ENCODE measurements at regions not wholly inside any gene's neighbourhood (a gene's known extent, or its start where the extent isn't known, plus 50 kb on each side); places are given as distances from the start of the nearest gene placed in this dataset.

DNA sequence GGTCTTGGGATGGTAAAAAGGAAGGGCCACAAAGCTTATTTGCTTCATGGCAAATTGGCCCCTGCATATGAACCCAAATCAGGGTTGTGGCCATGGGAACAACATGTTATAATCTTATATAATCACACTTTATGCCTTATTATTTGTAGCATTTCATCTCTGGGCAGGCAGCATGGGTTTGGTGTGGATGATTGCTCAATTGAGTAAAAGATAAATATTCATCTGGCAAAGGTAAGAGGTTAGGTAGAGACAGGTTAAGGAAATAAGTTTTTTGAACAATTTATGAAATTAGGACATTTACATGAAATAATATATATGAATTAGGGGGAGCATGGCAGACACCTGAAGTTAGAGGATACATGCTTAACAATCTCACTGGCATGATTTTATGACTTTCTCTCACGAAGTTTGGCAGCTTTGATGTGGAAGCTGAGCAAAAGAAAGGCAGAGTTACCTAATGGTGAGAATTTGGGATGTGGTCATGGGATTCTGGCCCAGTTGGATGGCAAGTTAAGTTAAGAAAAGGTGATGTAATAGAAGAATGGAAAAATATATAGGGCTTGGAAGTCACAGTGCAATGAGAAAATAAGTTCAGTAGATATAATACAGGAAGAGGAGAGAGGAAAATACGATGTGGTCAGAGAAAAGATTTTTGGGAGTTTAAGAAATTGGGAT is 88.1 kb upstream of the FAM3C start:
- no peaks in the 10 kb centered on the region for H3K9me3 ChIP-seq (replicated peaks; ENCODE audit: low read length)
- no peaks in the 10 kb centered on the region for H3K36me3 ChIP-seq (ENCODE audit: insufficient read depth, low read length)
- no peak overlapping the region for H3K4me3 ChIP-seq (ENCODE audit: low read length)
- peaks cover 13% of the 10 kb centered on the region for H3K4me1 ChIP-seq (ENCODE audit: control insufficient read depth, insufficient read depth, low read length)
- H3K27me3 ChIP-seq (ENCODE audit: control insufficient read depth, insufficient read depth, low read length): no peaks in the 10 kb centered on the region
- H3K4me2 ChIP-seq (ENCODE audit: low read length): no peak overlapping the region
- no peak overlapping the region for H3K9ac ChIP-seq (ENCODE audit: low read depth, low read length)

DNA sequence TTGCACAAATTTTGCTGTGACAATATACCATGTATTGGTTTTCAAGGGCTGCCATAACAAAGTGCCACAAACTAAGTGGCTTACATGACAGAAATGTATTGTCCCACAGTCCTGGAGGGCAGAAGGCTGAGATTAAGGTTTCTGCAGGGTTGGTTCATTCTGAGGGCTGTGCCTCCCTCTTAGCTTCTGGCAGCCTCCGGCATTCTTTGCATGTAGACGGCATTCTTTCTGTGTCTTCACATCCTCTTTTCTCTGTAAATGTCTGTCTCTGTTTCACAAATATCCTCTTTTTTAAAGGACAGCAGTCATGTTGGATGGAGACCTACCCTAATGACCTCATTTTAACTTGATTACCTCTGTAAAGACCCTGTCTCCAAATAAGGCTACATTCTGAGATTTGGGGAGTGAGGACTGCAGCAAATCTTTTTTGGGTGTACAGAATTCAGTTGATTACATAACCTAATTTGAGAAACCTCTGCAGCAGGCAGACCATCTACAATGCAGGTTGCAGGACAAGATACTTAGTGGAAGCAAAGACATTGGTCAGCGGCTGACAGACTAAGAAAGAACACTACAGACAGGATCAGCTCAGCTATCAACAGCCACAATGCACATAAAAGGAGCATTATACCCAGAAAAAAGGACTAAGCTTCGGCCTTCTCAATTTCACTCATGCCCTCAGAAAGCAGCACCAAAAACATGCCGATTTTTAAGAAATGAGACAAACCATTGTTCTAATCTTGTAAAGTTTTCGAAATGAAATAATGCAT is 84.6 kb upstream of the FAM3C start:
- Histone ChIP-seq H3K36me3 (ENCODE audit: insufficient read depth, low read length) (no peaks in the 10 kb centered on the region), H3K27me3 (ENCODE audit: control insufficient read depth, insufficient read depth, low read length) (no peaks in the 10 kb centered on the region), H3K9me3 (replicated peaks; ENCODE audit: low read length) (no peaks in the 10 kb centered on the region), H3K9ac (ENCODE audit: low read depth, low read length) (no peak overlapping the region), H3K4me2 (ENCODE audit: low read length) (no peak overlapping the region), H3K4me3 (ENCODE audit: low read length) (no peak overlapping the region), H3K4me1 (ENCODE audit: control insufficient read depth, insufficient read depth, low read length) (peaks cover 7% of the 10 kb centered on the region)

DNA sequence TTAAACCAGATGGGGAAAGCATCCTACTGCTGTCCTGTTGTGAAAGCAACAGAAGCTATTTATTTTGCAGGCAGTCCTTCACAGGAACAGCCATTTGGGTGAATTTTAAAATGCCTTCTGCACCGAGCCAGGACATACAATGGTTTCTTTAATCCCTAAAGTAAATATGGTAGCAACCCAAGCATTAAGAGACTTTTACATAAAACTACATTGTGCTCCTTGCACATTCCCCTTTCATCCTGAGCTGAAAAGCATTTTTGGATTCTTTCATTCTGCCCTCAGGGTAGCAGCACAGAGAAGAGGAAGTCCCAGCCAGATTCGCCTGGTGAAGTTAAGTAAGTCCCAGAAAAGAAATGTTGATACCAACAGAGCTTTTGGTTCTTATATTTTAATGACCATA is 84.0 kb upstream of the FAM3C start:
- no peaks in the 10 kb centered on the region for H3K36me3 ChIP-seq (ENCODE audit: insufficient read depth, low read length)
- no peak overlapping the region for H3K9ac ChIP-seq (ENCODE audit: low read depth, low read length)
- H3K4me2 ChIP-seq (ENCODE audit: low read length): no peak overlapping the region
- no peaks in the 10 kb centered on the region for H3K27me3 ChIP-seq (ENCODE audit: control insufficient read depth, insufficient read depth, low read length)
- no peaks in the 10 kb centered on the region for H3K9me3 ChIP-seq (replicated peaks; ENCODE audit: low read length)
- no peak overlapping the region for H3K4me3 ChIP-seq (ENCODE audit: low read length)
- peaks cover under 1% of the 10 kb centered on the region for H3K4me1 ChIP-seq (ENCODE audit: control insufficient read depth, insufficient read depth, low read length)

DNA sequence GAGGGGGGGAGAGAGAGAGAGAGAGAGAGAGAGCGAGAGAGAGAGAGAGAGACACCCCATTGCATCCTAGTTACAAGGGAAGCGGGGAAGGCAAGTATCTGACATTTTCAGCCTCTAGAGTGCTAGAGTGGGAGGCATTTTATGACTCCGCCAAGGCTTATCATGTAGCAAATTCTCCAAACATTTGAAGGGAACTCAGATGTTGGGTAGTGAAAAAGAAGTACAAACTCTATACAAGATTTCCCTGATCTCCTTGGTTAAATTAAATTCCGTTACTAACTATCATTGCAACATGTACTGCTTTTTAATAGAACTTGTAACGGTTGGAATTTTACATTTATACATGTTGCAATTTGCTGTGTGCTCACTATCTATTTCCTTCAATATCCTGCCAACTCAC is 83.4 kb upstream of the FAM3C start:
- H3K4me1 ChIP-seq (ENCODE audit: control insufficient read depth, insufficient read depth, low read length): no peaks in the 10 kb centered on the region
- no peak overlapping the region for H3K4me2 ChIP-seq (ENCODE audit: low read length)
- H3K27me3 ChIP-seq (ENCODE audit: control insufficient read depth, insufficient read depth, low read length): no peaks in the 10 kb centered on the region
- H3K4me3 ChIP-seq (ENCODE audit: low read length): no peak overlapping the region
- H3K9ac ChIP-seq (ENCODE audit: low read depth, low read length): no peak overlapping the region
- H3K9me3 ChIP-seq (replicated peaks; ENCODE audit: low read length): no peaks in the 10 kb centered on the region
- H3K36me3 ChIP-seq (ENCODE audit: insufficient read depth, low read length): no peaks in the 10 kb centered on the region

DNA sequence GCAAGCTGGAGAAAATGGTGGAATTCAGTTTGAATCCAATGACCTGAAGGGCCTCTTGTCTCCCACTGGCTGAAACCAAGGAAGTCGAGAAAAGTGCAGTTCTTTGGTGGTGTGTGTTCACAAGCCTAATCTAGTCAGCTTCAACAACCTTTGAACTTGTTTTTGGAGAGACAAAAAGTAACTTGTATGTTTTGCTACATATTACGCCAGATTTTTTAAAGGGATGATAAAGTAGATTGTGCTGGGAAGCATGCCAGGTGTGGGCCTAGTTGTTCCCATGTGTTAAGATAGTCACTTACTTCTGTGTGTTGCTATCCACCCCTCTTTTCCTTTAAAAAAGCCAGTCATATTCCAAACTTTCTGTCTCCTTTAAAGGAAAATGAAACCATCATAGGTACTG is 79.7 kb upstream of the FAM3C start:
- H3K27me3 ChIP-seq (ENCODE audit: control insufficient read depth, insufficient read depth, low read length): no peaks in the 10 kb centered on the region
- no peaks in the 10 kb centered on the region for H3K36me3 ChIP-seq (ENCODE audit: insufficient read depth, low read length)
- H3K4me3 ChIP-seq (ENCODE audit: low read length): no peak overlapping the region
- H3K9me3 ChIP-seq (replicated peaks; ENCODE audit: low read length): no peaks in the 10 kb centered on the region
- no peak overlapping the region for H3K4me2 ChIP-seq (ENCODE audit: low read length)
- H3K9ac ChIP-seq (ENCODE audit: low read depth, low read length): no peak overlapping the region
- no peaks in the 10 kb centered on the region for H3K4me1 ChIP-seq (ENCODE audit: control insufficient read depth, insufficient read depth, low read length)

DNA sequence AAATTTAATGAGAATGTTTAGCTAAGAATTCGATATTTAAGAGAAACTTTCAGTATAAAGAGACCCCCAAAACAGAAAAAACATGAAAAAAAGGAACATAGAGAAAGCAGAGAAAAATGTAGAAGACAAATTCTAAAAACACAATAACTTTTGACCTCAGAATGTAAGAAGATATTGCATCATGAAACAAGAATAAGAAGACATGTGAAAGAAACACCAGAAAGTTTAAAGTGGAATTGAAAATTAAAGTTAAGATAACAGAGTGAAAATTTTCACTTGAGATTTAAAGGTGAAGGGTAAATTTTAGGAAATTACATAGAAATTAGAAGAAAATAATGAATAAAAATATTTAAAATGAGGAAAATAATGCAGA is 78.2 kb upstream of the FAM3C start:
- Histone ChIP-seq H3K4me1 (ENCODE audit: control insufficient read depth, insufficient read depth, low read length) (no peaks in the 10 kb centered on the region), H3K9me3 (replicated peaks; ENCODE audit: low read length) (no peaks in the 10 kb centered on the region), H3K36me3 (ENCODE audit: insufficient read depth, low read length) (no peaks in the 10 kb centered on the region), H3K27me3 (ENCODE audit: control insufficient read depth, insufficient read depth, low read length) (no peaks in the 10 kb centered on the region), H3K4me3 (ENCODE audit: low read length) (no peak overlapping the region), H3K9ac (ENCODE audit: low read depth, low read length) (no peak overlapping the region), H3K4me2 (ENCODE audit: low read length) (no peak overlapping the region)

DNA sequence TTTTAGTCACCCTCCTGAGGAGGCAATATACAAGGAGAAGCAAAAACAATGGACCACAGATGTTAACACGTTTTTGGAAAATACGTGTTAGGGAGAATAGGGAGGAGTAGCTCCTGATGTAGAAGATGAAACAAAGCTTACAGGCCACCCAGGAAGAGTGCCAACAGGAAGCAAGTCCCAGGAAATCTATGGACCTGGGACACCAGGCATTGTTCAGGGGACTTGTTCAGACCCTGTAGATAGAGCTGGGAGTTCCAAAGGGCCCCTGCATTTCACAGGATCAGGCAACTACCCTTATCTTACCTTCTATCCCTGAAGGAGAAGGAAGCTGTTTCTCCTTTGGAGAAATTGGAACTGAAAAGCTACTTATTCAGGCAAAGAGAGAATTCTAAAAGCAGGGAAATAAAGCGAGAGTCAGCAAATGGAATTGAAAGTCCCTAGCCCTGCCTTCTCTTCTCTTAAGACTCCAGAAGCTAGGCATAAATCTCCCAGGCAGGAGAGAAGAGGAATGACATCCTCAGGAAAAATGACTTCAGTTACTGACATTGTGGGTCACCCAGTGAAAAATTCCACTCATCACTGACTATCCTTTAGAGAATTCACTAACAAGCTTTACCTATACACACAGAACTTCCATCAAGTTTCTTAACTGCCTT is 77.7 kb upstream of the FAM3C start:
- H3K4me1 ChIP-seq (ENCODE audit: control insufficient read depth, insufficient read depth, low read length): no peaks in the 10 kb centered on the region
- no peak overlapping the region for H3K4me2 ChIP-seq (ENCODE audit: low read length)
- no peak overlapping the region for H3K9ac ChIP-seq (ENCODE audit: low read depth, low read length)
- H3K36me3 ChIP-seq (ENCODE audit: insufficient read depth, low read length): no peaks in the 10 kb centered on the region
- H3K4me3 ChIP-seq (ENCODE audit: low read length): no peak overlapping the region
- H3K9me3 ChIP-seq (replicated peaks; ENCODE audit: low read length): no peaks in the 10 kb centered on the region
- no peaks in the 10 kb centered on the region for H3K27me3 ChIP-seq (ENCODE audit: control insufficient read depth, insufficient read depth, low read length)

DNA sequence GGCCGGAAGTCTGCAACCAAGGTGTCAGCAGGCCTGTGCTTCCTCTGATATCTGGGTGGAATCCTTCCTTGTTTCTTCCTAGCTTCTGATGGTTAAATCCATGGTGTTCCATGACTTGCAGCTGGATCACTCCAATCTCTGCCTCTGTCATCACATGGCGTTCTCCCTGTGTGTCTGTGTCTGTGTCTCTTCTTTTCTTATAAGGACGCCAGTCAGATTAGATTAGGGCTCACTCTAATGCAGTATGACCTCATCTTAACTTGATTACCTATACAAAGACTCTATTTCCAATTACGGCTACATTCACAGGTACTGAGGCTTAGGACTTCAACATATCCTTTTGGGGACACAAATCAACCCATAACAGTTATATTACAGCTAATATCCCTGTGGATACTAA is 70.3 kb upstream of the FAM3C start:
- H3K4me2 ChIP-seq (ENCODE audit: low read length): no peak overlapping the region
- H3K9me3 ChIP-seq (replicated peaks; ENCODE audit: low read length): no peaks in the 10 kb centered on the region
- H3K4me3 ChIP-seq (ENCODE audit: low read length): no peak overlapping the region
- H3K27me3 ChIP-seq (ENCODE audit: control insufficient read depth, insufficient read depth, low read length): no peaks in the 10 kb centered on the region
- no peak overlapping the region for H3K9ac ChIP-seq (ENCODE audit: low read depth, low read length)
- no peaks in the 10 kb centered on the region for H3K4me1 ChIP-seq (ENCODE audit: control insufficient read depth, insufficient read depth, low read length)
- no peaks in the 10 kb centered on the region for H3K36me3 ChIP-seq (ENCODE audit: insufficient read depth, low read length)

DNA sequence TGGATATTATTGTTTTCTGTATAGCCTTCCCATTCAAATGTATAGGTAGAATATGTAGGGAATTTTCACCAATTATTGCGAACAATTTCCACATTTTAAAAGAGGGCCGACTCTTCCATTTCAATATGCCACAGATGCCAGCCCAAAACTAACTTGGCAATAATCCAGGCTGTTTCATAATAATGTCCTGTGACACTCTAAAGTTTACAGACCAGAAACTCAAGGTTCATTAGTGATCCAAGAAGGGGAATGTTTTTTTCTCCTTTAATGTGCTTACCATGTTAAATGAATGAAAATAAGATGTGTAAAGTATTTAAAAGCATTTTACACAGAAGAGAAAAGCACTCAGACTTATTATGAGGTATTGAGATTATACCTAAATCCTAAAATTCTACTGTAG is 63.0 kb upstream of the FAM3C start:
- Histone ChIP-seq H3K27me3 (ENCODE audit: control insufficient read depth, insufficient read depth, low read length) (no peaks in the 10 kb centered on the region), H3K9me3 (replicated peaks; ENCODE audit: low read length) (no peaks in the 10 kb centered on the region), H3K36me3 (ENCODE audit: insufficient read depth, low read length) (no peaks in the 10 kb centered on the region), H3K4me2 (ENCODE audit: low read length) (no peak overlapping the region), H3K4me1 (ENCODE audit: control insufficient read depth, insufficient read depth, low read length) (no peaks in the 10 kb centered on the region), H3K4me3 (ENCODE audit: low read length) (no peak overlapping the region), H3K9ac (ENCODE audit: low read depth, low read length) (no peak overlapping the region)

DNA sequence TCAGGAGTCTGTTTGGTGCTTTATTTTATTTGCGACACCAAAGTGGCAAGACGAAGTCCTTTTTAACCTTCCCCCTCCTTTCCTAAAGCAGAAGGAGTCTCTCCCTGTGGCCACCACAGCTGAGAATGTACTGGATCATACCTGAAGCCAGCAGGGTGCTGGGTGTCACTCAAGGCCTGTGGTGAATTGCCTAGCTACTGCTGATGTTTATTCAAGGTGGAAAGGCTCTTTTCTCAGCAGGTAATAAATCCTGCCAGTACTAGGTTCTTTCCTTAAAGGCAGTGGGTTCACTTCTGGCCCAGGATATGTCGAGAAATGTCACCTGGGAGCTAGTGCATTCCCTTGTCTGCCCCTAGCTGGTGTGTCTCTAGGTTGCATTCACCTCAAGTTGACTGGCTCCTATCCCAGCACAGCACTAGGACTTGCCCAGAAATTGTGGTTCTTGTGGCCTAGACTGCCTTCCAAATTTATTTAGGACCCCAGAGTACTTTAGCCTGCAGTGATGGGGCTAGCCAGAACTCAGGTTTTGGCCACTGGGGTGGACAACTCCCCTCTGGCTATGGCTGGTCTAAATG is 60.8 kb upstream of the FAM3C start:
- Histone ChIP-seq H3K27me3 (ENCODE audit: control insufficient read depth, insufficient read depth, low read length) (no peaks in the 10 kb centered on the region), H3K4me3 (ENCODE audit: low read length) (no peak overlapping the region), H3K36me3 (ENCODE audit: insufficient read depth, low read length) (no peaks in the 10 kb centered on the region), H3K9ac (ENCODE audit: low read depth, low read length) (no peak overlapping the region), H3K4me1 (ENCODE audit: control insufficient read depth, insufficient read depth, low read length) (peaks cover 4% of the 10 kb centered on the region), H3K4me2 (ENCODE audit: low read length) (no peak overlapping the region), H3K9me3 (replicated peaks; ENCODE audit: low read length) (no peaks in the 10 kb centered on the region)

DNA sequence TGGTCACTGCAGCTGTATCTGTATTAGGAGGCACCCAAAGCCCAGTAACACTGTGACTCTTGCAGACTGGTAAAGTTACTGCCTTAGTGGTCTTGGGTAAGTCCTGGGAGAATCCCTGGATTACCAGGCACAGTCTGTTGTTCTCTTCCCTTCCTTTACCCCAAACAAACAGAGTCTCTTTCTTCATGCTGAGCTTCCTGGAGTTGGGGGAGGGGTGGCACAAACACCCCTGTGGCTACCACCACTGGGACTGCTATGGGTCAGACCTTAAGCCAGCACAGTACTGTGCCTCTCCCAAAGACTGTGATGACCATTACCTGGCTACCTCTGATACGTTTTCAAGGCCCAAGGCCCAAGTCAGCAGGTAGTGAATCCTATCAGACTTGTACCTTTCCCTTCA is 59.9 kb upstream of the FAM3C start:
- H3K36me3 ChIP-seq (ENCODE audit: insufficient read depth, low read length): no peaks in the 10 kb centered on the region
- H3K27me3 ChIP-seq (ENCODE audit: control insufficient read depth, insufficient read depth, low read length): no peaks in the 10 kb centered on the region
- no peak overlapping the region for H3K9ac ChIP-seq (ENCODE audit: low read depth, low read length)
- no peak overlapping the region for H3K4me2 ChIP-seq (ENCODE audit: low read length)
- no peaks in the 10 kb centered on the region for H3K9me3 ChIP-seq (replicated peaks; ENCODE audit: low read length)
- peaks cover 11% of the 10 kb centered on the region for H3K4me1 ChIP-seq (ENCODE audit: control insufficient read depth, insufficient read depth, low read length)
- H3K4me3 ChIP-seq (ENCODE audit: low read length): no peak overlapping the region

Data from skeletal muscle satellite cell (primary cell).